ENCODE measurements at regions not wholly inside any gene's neighbourhood (a gene's known extent, or its start where the extent isn't known, plus 50 kb on each side); places are given as distances from the start of the nearest gene placed in this dataset.

DNA sequence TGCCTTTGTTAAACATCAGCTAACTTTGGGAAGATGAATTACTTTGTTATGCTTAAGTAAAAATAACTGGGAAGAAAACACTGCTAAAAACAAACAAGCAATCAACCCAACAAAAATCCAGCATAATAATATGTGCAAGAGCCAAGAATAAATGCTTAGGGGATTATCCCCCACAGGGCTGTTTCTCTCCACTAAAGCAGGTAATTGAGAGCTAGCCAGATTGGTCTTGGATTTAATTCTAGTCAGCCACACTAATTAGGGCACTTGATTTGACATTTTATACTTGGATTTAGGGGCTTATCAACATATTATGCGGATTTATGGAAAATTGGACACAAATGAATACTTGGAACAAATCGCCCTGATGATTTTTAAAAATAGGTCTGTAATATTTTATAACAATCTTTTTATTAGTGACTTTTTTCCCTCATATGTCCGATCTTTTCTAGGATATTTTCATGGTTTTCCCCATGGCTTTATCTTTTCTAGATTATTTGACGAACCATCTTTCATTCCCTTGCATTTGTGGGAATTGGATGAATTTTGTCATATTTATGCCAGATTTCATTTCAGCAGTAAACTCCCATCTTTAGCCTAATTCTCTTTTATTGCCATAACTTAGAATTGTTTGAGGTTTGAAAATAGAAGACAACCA, 199.1 kb upstream of the NXPH2 start:
- DNase-seq = peak; percentile 88

DNA sequence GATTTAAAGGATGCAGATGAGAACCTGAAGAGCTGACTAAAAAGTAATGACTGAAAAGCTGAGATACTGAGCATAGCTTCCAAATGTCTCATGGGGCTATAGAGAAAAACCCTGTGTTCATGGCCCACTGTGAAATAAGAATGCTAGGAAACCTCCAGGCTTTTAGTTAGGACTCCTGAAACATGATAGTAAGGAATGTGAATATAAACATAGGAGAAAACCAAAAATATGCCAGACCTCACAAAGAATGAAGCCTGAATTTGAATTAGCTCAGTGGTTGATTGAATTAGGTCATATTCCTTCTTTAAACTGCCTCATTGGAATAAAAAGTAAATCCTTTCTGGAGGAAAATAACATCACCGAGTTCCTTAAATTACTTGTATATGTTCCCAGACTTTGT, 194.5 kb upstream of the NXPH2 start:
- DNase-seq = no peak

DNA sequence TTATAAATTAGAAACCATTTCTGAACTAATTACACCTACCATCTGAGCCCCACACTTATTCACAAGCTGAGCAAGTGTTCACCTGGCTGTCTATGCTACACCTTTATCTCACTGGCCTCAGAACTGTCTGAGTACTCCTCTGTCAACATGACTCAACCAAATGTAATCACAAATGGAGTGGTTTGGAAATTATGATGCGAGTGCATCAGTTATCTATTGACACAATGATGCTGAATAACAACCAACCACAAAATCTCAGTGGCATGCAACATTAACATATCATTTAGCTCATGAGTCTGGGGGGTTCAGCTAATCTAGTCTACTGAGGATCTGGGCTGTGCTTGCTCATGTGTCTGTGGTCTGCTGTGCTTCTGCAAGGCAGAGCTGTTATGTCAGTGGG, 184.2 kb upstream of the NXPH2 start:
- DNase-seq = no peak

GRCh38 chr2:138962686-138963085, 182.5 kb upstream of the NXPH2 start:
- DNase-seq = no peak

DNA sequence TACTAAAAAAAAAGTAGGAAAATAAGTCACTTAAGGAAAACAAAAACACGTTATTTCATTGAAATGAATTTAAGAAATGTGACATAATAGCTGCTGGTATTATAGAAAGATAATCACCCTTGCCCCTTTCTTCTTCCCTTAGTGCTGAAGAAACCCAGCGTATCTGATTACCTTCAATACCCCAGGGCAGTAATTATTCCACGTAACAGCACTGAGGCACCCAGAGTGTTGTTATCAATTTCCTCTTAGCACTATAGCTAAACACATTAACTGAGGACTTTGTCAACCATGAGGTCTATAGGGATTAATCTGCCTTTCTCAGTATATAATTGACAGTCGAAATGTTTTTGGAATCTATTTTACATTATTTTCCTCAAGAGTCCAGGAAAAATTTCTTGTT, 180.0 kb upstream of the NXPH2 start:
- peak; percentile 88 for DNase-seq

- DNase-seq = peak; percentile 95
Measured at GRCh38 chr2:138959031-138959430, 178.8 kb upstream of the NXPH2 start.

GRCh38 chr2:138956116-138956515, 175.9 kb upstream of the NXPH2 start:
- no peak for DNase-seq

DNA sequence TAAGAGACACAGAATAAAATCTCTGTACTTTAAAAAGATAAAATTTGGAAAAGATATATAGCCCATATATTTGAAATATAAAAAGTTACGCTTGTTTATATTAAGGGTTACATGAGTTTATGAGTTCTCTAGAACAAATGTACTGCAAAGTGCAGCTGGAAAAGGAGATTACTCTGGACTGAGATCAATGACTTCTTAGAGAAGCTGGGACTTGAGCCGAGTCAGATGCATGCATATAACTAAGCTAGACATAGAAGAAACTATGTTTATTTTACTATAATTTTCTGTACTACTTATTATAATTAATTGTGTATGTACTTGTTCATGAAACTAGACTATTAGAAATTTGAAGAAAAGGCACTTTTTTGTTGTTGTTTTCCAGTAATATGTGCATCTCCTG, 170.3 kb upstream of the NXPH2 start:
- no peak for DNase-seq

DNA sequence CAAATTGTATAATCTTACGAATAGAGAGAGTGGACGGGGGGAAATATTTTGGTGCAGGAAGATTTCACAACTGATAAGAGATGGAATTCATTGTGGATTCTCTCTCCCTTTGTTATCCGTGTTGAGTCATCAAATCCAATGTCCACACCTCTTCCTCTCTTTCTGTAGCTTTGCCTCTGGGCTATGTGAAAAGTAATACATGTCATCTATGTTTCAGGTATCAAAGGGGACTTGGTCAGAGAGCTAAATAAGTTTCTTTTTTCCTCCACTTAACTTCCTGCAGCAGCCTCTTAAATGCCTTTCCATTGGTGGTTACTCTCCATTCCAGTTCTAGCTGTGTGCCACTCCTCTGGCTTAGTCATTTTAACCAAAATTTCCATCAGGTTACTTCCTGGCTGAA, 169.3 kb upstream of the NXPH2 start:
- no peak for DNase-seq

DNA sequence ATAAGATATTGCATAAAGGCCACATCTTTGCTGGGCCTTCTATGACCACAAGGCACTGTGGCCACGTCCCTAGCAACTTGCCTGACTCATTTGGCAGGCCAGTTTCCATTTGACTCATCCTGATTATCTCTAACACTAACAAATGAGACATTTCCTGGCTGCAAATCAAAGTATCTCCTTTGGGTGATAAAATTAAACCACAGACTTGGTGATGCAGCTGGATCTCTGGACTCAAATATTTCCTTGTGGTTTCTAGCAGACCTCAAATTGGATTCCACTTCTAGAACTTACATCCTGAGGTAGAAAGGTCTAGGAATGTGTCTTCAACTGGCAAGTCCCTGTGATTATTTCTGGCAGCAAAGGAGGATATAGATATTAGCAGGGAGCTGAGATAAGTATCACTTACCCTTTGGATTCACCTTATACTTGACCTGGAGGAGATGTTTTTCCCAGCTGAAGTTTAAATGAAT, 167.9 kb upstream of the NXPH2 start:
- no peak for DNase-seq

DNA sequence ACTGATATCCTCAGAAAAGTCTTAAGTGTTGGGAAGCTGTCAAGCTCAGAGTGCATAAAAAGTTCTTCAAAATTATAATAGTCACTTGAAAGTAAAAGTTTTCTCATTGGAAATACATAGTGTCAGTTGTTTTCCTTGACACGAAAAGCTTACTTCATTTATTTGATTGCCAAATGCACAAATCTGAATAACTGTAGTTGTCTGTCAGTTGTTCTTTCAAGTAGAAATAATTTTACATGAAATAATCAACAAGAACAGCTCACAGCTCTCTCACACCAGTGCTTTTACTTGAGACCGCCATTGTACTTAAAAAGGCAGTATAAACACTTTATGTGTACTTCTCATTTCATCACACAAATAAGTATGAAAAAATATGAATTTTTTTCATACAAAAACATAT, 163.3 kb upstream of the NXPH2 start:
- no peak for DNase-seq

GRCh38 chr2:138942466-138942865, 162.3 kb upstream of the NXPH2 start:
- no peak for DNase-seq

- DNase-seq = peak; percentile 74
Measured at GRCh38 chr2:138931284-138932256, 151.4 kb upstream of the NXPH2 start.

GRCh38 chr2:138930571-138930970, 150.4 kb upstream of the NXPH2 start:
- no peak for DNase-seq

- DNase-seq = no peak
Measured at GRCh38 chr2:138928374-138929021, 148.3 kb upstream of the NXPH2 start.

DNA sequence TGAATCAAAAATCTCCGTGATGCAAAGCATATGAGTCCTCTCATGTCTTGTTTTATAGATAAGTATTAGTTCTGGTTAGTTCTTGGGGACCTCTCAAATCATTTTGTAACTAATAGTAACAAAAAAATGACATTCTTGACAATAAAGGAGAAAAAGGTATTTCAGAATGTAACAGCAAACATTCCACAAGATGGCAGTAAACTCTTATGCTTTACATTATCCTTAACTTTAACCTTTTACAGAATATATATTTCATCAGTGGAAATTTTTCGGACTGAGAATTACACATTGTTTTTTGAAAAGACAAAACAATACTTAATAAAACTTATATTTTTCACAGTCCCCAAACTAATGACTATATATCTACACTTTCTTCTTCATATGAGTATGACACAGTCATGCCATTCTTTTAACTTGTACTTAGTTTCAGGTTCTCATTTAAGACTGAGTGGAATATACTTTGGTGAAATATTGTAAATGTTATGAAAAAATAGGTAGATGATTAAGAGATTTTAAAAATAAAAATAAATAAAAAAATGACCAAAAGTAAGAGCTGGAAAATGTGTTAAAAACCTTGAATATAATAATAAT, 142.9 kb upstream of the NXPH2 start:
- peak; percentile 58 for DNase-seq

DNA sequence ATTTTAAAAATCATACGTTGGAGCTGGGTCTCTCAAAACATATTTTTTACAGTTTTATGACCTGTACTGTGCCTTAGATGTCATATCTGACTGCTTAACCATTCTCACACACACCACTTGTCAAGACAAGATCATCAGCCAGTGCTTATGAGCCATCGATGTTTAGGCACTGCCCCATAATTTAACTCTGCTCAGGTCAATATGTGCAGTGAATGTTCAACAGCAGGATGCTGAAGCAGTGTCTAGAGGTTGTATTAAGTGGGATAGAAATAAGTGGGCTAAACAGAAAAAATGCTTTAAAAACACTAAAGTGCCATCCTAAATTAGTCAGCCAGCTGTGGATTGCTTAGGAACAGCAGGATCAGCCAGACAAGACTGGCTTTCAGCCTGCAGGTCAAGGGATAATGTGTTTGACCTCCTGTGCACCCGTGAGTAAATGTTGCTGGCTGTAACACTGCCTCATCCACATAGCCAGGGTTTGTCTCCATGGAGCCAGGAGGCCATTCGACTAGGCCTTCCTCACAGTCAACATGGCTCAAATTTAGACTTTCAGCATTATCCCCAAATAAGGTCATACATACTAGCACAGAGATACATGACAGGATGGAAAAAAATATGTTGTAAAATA, 139.0 kb upstream of the NXPH2 start:
- peak; percentile 60 for DNase-seq

- DNase-seq = no peak
Measured at GRCh38 chr2:138910427-138910826, 130.2 kb upstream of the NXPH2 start.

GRCh38 chr2:138906549-138906948, 126.4 kb upstream of the NXPH2 start:
- DNase-seq = no peak

DNA sequence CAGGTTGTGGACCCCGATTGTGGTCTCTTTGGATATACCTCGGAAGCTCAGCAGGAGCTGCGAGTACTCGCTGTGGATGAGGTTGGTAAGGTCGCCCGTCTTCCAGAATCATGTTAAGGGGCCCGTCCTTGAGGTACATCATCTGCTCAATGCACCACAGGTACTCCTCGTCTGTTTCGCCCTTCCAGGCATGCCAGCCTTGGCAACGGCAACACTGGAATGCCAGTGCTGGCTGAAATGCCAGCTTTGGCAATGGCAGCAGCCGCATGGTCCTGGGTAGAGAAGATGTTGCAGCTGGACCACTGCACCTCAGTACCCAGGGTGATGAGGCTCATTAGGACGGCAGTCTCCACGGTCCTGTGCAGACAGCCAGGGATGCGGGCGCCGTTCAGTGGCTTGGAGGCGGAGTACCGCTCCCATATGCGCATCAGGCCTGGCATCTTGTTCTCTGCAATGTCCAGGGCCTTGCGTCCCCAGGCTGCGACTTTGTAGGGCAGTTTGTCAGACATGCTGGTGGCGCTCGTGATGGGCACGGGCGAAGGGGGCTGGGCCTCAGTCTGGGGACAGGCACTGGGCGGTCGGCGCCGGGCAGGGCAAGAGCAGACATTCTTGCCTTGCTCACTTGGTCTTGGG, 122.2 kb upstream of the NXPH2 start:
- DNase-seq = no peak

GRCh38 chr2:138901530-138901929, 121.3 kb upstream of the NXPH2 start:
- DNase-seq = no peak

- DNase-seq = no peak
Measured at GRCh38 chr2:138898855-138899254, 118.7 kb upstream of the NXPH2 start.

Data from NCI-H82 (cell line).